K562 (cell line): ENCODE measurements at regions not wholly inside any gene's neighbourhood (a gene's known extent, or its start where the extent isn't known, plus 50 kb on each side); places are given as distances from the start of the nearest gene placed in this dataset.

Source experiments
- ATAC-seq: fragments of 200-7000 bp; cut with Tn5 transposase; 3 replicates; pipeline ENCODE4 v1.9.1; 2020; ENCODE audit warnings: moderate library complexity
- BruUV-seq: library from RNA; stranded (reverse); fragments of 400-500 nt; replicated peaks from 2 replicates; lab custom pipeline; 2021; lab: Mats Ljungman, UMichigan
- CTCF ChIA-PET: fragments of 300-600 bp; formaldehyde crosslinking; extraction: SDS; loops from one replicate; lab custom pipeline; 2021; ENCODE audit warnings: low intra/inter-chr PET ratio; lab: Yijun Ruan, JAX
- POLR2A ChIA-PET: fragments of 300-600, 350-650 bp; sonication (Branson Sonifier 250); formaldehyde crosslinking; extraction: SDS; loops from one replicate; lab custom pipeline; 2021; ENCODE audit warnings: antibody characterized with exemption, inconsistent platforms; lab: Yijun Ruan, JAX
- DNase-seq, 4 experiments: peaks; one replicate each; pipeline versions ENCODE4 v3.0.0 to v3.0.0-alpha.2; 2011 to 2018; ENCODE audit warnings: low spot score in 3 of 4, mixed read lengths in 3 of 4; ENCODE audit errors: extremely low read depth in 1 of 4
- FAIRE-seq: peaks from 2 replicates; lab custom pipeline; 2011; peaks lifted over from hg19 to GRCh38; lab: Jason Lieb, UNC
- H2AFZ ChIP-seq: 2 replicates; pipeline ENCODE4 v1.6.0; 2011; ENCODE audit warnings: low read depth, low read length, control low read depth, inconsistent platforms
- H3K27ac ChIP-seq: fragments of 200-600 bp; 3 replicates; pipeline ENCODE4 v1.8.0; 2011; ENCODE audit warnings: low read depth, mild to moderate bottlenecking, control low read depth, inconsistent platforms, low read length, moderate library complexity, mixed read lengths; ENCODE audit errors: extremely low read depth
- H3K27me3 ChIP-seq, 2 experiments: fragments of 300-600 bp in 1 of 2; 2 replicates in 1 of 2; 3 replicates in 1 of 2; pipeline versions ENCODE4 v1.6.0 to v1.8.0; 2011; ENCODE audit warnings: inconsistent platforms in 2 of 2, low read length in 2 of 2, mild to moderate bottlenecking in 1 of 2, mixed read lengths in 1 of 2, moderate library complexity in 1 of 2; ENCODE audit not compliant: control insufficient read depth in 2 of 2, insufficient read depth in 2 of 2
- H3K36me3 ChIP-seq: fragments of 300-600 bp; 3 replicates; pipeline ENCODE4 v1.8.0; 2011; ENCODE audit warnings: mild to moderate bottlenecking, low read length, inconsistent platforms; ENCODE audit not compliant: control insufficient read depth, insufficient read depth
- H3K4me1 ChIP-seq, 2 experiments: fragments of 200-600 bp in 1 of 2; replicated peaks in 1 of 2; 2 replicates in 1 of 2; 3 replicates in 1 of 2; pipeline versions ENCODE4 v1.5.1 to v1.8.0; 2011; ENCODE audit warnings: inconsistent platforms in 2 of 2, low read length in 2 of 2, mild to moderate bottlenecking in 1 of 2, mixed read lengths in 1 of 2, moderate library complexity in 1 of 2; ENCODE audit not compliant: control insufficient read depth in 2 of 2, insufficient read depth in 2 of 2
- H3K4me2 ChIP-seq: 2 replicates; pipeline ENCODE4 v1.6.1; 2011; ENCODE audit warnings: low read length, control low read depth, inconsistent platforms, mixed read lengths; ENCODE audit not compliant: insufficient read depth
- H3K4me3 ChIP-seq: fragments of 200-600 bp; sonication (generic), shearing (Covaris generic); 2 replicates; pipeline ENCODE4 v1.5.1; 2016; ENCODE audit warnings: control low read depth, inconsistent platforms
- H3K79me2 ChIP-seq: fragments of 200-600 bp; 3 replicates; pipeline ENCODE4 v1.8.0; 2011; ENCODE audit warnings: low read length, inconsistent platforms; ENCODE audit not compliant: control insufficient read depth, insufficient read depth
- H3K9ac ChIP-seq, 2 experiments: 2 replicates each; pipeline versions ENCODE4 v1.6.0 to v1.6.1; 2011; ENCODE audit warnings: low read depth in 2 of 2, low read length in 2 of 2, control low read depth in 1 of 2, inconsistent platforms in 1 of 2, mild to moderate bottlenecking in 1 of 2, mixed read lengths in 1 of 2; ENCODE audit not compliant: insufficient read depth in 1 of 2
- H3K9me1 ChIP-seq: one replicate; pipeline ENCODE4 v1.6.0; 2011; ENCODE audit warnings: inconsistent platforms, mild to moderate bottlenecking, low read length, moderate library complexity; ENCODE audit not compliant: control insufficient read depth, insufficient read depth
- H3K9me3 ChIP-seq: replicated peaks from 2 replicates; pipeline ENCODE4 v1.5.1; 2011; ENCODE audit warnings: low read depth, low read length, inconsistent platforms; ENCODE audit not compliant: control insufficient read depth, insufficient read depth
- H4K20me1 ChIP-seq: replicated peaks from 2 replicates; pipeline ENCODE4 v1.6.1; 2011; ENCODE audit warnings: low read length, inconsistent platforms, mixed read lengths; ENCODE audit not compliant: control insufficient read depth, insufficient read depth
- BCOR ChIP-seq: fragments of 450-650 bp; IDR thresholded peaks from 2 replicates; pipeline ENCODE4 v1.6.1; 2016
- CBX3 ChIP-seq, 2 experiments: IDR thresholded peaks; 1 replicate in 1 of 2; 2 replicates in 1 of 2; pipeline ENCODE4 v1.6.1; 2012; ENCODE audit warnings: inconsistent platforms in 2 of 2, low read length in 2 of 2, borderline replicate concordance in 1 of 2, control low read depth in 1 of 2
- FUS ChIP-seq: fragments of 200-400 bp; formaldehyde crosslinking; optimal IDR thresholded peaks from 2 replicates; pipeline ENCODE3; 2017; ENCODE audit warnings: low read depth, low read length
- HIVEP1 ChIP-seq: fragments of 250-450 bp; sonication (Bioruptor Pico); IDR thresholded peaks from 2 replicates; pipeline ENCODE4 v1.4.0; 2020; ENCODE audit warnings: mild to moderate bottlenecking
- KDM1A ChIP-seq, 2 experiments: fragments of 450-650 bp; IDR thresholded peaks; 2 replicates each; pipeline ENCODE4 v1.6.1; 2016; ENCODE audit warnings: mild to moderate bottlenecking in 2 of 2
- KDM5B ChIP-seq: fragments of 200-600 bp; sonication (generic); IDR thresholded peaks from 2 replicates; pipeline ENCODE4 v1.6.1; 2012; ENCODE audit warnings: low read depth, mild to moderate bottlenecking, moderate library complexity, low read length, control low read depth, inconsistent platforms; ENCODE audit not compliant: insufficient replicate concordance
- NFYB ChIP-seq: IDR thresholded peaks from 2 replicates; pipeline ENCODE4 v1.6.1; 2011; ENCODE audit warnings: mild to moderate bottlenecking, moderate library complexity; ENCODE audit not compliant: insufficient read length; ENCODE audit errors: extremely low read depth
- RAD51 ChIP-seq: fragments of 450-650 bp; IDR thresholded peaks from 2 replicates; pipeline ENCODE4 v1.7.1; 2016; ENCODE audit warnings: low read depth, mild to moderate bottlenecking, borderline replicate concordance
- RBM25 ChIP-seq: fragments of 200-400 bp; formaldehyde crosslinking; IDR thresholded peaks from 2 replicates; pipeline ENCODE4 v1.6.1; 2018; ENCODE audit warnings: low read length, low read depth, moderate library complexity; ENCODE audit not compliant: severe bottlenecking
- TRIM28 ChIP-seq: fragments of 450-650 bp; IDR thresholded peaks from 2 replicates; pipeline ENCODE4 v1.6.1; 2017
- WGBS: fragments of 100-300 bp; shearing (Covaris generic); methylation state at CpG from one replicate; pipeline ENCODE4 v1.1.6; 2016; ENCODE audit warnings: low coverage, mixed read lengths; ENCODE audit not compliant: insufficient coverage; ENCODE audit errors: missing lambda C conversion rate; 5-methylcytosine and 5-hydroxymethylcytosine counted together
- in situ Hi-C: fragments of 300-500 bp; cut with MboI; formaldehyde crosslinking; loops from 4 replicates; pipeline ENCODE4 v1.15.0; 2018; ENCODE audit warnings: inconsistent platforms, mixed read lengths
- intact Hi-C: fragments of 100-400 bp; cut with micrococcal nuclease; formaldehyde crosslinking; loops from 2 replicates; pipeline ENCODE4 v1.14.2; 2022
- TF ChIP-seq, protein P1 (sequence below): fragments of 450-650 bp; formaldehyde crosslinking; IDR thresholded peaks from 2 replicates; pipeline ENCODE4 v1.4.0; 2020; ENCODE audit warnings: mild to moderate bottlenecking, mixed read lengths
- TF ChIP-seq, protein P2 (sequence below): sonication (generic); formaldehyde crosslinking; IDR thresholded peaks from 2 replicates; pipeline ENCODE4 v1.5.0; 2020; ENCODE audit warnings: missing genetic modification reagents

DNA sequence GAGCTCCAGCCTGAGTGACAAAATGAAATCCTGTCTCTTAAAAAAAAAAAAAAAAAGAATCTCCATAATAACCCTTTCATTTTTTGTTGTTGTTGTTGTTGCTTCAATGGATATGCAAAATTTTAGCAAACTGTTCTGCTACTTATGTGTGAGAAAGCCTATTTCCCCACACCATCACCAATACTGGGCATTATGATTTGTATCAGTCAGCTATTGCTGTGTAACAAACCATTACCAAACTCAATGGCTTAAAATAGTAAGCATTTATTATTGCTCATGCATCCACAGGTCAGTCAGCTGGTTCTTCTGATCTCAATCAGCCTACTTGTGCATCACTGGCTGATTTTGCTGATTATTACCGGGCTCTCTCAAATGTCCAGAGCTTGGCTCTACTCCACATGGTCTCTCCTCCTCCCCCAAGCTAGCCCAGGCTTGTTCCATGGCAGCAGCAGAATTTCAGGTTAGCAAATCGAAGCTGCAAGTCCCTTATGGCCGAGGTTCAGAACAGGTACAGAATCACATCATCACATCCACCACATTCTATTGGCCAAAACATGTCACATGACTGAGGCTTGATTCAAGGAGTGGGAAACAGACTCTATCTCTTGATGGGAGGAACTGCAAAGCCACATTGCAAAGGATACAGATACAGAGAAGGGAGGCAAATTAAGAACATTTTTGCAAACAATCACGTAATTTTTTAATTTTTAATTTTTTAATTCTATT is 135.1 kb downstream of the MN1 start:
- FAIRE-seq (no peak), DNase-seq (no peak)
- CTCF ChIA-PET = no interaction called here
- Histone ChIP-seq H4K20me1 (no peaks in the 10 kb centered on the region), H3K27me3 (no peaks in the 10 kb centered on the region), H3K27ac (no peak overlapping the region), H2AFZ (no peak overlapping the region), H3K4me1 (peaks cover 34 to 42% of the 10 kb centered on the region in 2 experiments), H3K36me3 (no peaks in the 10 kb centered on the region), H3K9me1 (no peaks in the 10 kb centered on the region)
- WGBS = 29% methylated on average over 4 of the region's 4 CpGs
- BruUV-seq = no TSS peak
- TF ChIP-seq TRIM28 = peak; percentile 60; the same call in 1 of the 2 replicates
- TF ChIP-seq, protein P1, sequence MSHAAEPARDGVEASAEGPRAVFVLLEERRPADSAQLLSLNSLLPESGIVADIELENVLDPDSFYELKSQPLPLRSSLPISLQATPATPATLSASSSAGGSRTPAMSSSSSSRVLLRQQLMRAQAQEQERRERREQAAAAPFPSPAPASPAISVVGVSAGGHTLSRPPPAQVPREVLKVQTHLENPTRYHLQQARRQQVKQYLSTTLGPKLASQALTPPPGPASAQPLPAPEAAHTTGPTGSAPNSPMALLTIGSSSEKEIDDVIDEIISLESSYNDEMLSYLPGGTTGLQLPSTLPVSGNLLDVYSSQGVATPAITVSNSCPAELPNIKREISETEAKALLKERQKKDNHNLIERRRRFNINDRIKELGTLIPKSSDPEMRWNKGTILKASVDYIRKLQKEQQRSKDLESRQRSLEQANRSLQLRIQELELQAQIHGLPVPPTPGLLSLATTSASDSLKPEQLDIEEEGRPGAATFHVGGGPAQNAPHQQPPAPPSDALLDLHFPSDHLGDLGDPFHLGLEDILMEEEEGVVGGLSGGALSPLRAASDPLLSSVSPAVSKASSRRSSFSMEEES (CRISPR knock-in tag) = peak; percentile 52
- TF ChIP-seq, protein P2, sequence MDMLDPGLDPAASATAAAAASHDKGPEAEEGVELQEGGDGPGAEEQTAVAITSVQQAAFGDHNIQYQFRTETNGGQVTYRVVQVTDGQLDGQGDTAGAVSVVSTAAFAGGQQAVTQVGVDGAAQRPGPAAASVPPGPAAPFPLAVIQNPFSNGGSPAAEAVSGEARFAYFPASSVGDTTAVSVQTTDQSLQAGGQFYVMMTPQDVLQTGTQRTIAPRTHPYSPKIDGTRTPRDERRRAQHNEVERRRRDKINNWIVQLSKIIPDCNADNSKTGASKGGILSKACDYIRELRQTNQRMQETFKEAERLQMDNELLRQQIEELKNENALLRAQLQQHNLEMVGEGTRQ (CRISPR knock-in tag) = 0 out of 2 replicates have a peak, but pooled peaks have one; percentile 13
- peak; percentile 19; the same call in 1 of the 2 replicates for TF ChIP-seq RAD51
- peak; percentile 33 for TF ChIP-seq NFYB
- peak; percentile 74 for TF ChIP-seq RBM25
- no peak for TF ChIP-seq KDM5B
- peak; percentile 28 to 55; a peak in 2 of 4 replicates for TF ChIP-seq KDM1A (IDR thresholded peaks at IDR 0.05)
- TF ChIP-seq CBX3 (IDR thresholded peaks at IDR 0.05; ENCODE audit: borderline replicate concordance in 1 of 2, low read length in 2 of 2) = peak in 1 of 2 experiments; percentile 57; a peak in 1 of 3 replicates
- TF ChIP-seq HIVEP1 = no peak
- TF ChIP-seq BCOR = peak; percentile 78
- TF ChIP-seq FUS = no peak
- TF ChIP-seq, all 486 proteins: peak for 9
- H3K9ac ChIP-seq = no peak overlapping the region
- H3K79me2 ChIP-seq = no peaks in the 10 kb centered on the region
- ATAC-seq = no peak
- intact Hi-C loops = loop anchor here (5.0 kb wide), 1 partner anchor 51 kb away; no protein-coding TSS in a partner anchor
- no peak overlapping the region for H3K4me2 ChIP-seq
- in situ Hi-C loops = no loop called here
- no peak overlapping the region for H3K4me3 ChIP-seq
- peaks cover 3% of the 10 kb centered on the region; the same call in 1 of the 2 replicates for H3K9me3 ChIP-seq
- POLR2A ChIA-PET = interaction anchor here (1.1 kb wide), 1 partner anchor 12 kb away, joined by 3 read pairs; no protein-coding TSS in a partner anchor
